Iris pigment epithelial cell (primary cell): ENCODE measurements at regions not wholly inside any gene's neighbourhood (a gene's known extent, or its start where the extent isn't known, plus 50 kb on each side); places are given as distances from the start of the nearest gene placed in this dataset.

Source experiments
- DNase-seq: peaks from one replicate; pipeline ENCODE4 v3.0.0-alpha.2; 2011; ENCODE audit warnings: low read depth

DNA sequence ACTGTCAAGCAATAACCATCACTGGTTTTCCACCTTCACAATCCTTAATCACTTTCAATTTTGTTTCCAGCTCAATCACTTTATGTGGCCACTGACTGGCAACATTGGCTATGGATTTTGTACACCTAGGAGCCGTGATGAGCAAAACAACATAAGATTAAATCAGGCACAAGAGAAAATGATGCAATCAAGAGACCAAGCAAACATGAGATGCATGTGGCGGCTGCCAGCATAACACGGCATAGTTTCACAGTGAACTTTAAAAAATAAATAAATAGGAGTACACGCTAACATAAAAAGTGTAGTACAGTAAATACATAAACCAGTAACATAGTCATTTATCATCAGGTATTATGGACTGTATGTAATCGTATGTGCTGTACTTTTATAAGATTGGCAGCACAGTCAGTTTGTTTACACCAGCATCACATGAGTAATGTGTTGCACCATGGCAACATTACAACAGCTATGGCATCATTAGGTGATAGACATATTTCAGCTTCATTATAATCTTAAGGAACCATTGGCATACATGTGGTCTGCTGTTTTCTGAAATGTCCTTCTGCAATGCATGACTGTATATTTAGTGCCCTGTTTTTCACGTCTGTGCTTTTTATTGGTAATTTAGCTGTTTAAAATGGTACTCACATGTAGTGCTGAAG is 83.3 kb upstream of the PRDM11 start:
- DNase-seq = peak; percentile 8

DNA sequence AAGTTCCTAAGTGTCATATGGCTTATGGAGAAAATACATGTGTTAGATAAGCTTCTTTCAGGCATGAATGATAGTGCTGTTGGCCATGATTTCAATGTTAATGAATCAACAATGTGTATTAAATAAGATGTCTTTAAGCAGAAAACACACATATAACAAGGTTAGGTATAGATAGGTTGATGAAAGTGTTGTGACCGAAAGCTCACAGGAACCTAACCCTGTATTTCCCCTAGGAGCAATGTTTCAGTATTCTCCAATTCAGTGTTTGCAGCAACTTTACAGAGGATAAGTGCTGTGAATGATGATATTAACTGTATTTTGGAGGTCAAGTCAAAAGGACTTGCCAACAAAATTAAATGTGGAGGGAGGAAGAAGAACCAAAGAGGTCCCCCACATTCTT is 82.8 kb upstream of the PRDM11 start:
- DNase-seq = no peak

DNA sequence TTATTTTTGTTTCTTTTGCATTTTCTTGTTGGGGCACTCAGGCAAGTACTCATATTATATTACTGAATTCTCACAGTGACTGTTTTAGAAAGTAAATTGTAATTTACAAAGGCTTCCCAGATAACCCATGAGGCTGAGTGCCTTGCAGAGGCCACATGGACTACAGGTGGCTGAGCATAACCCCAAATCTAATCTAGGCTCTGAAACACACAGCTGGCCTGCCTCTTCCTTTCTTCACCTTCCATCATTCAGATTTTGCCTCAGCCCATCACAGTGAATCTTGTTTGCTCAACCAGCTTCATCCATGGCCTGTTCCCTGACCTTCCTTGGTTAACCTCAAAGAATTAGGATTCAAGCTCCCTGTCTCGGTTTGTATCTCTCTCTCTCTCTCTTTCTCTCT is 78.5 kb upstream of the PRDM11 start:
- no peak for DNase-seq

DNA sequence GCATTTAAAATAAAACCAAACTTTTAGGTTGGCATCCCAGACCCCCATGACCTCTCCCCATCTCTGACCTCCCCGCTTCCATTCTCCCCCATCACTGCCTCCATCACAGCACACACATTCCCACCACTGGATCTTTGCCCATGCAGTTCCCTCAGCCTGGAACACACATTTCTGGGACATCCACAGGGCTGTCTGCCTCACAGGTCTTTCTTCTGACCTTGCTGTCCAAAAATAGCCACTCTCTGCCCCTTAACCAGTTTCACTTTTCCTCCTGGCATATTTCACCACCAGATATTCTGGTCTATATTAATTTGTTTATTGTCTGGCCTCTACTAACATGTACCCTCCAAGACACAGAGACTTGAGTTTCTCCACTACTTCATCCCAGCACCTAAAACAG is 75.2 kb upstream of the PRDM11 start:
- no peak for DNase-seq

DNA sequence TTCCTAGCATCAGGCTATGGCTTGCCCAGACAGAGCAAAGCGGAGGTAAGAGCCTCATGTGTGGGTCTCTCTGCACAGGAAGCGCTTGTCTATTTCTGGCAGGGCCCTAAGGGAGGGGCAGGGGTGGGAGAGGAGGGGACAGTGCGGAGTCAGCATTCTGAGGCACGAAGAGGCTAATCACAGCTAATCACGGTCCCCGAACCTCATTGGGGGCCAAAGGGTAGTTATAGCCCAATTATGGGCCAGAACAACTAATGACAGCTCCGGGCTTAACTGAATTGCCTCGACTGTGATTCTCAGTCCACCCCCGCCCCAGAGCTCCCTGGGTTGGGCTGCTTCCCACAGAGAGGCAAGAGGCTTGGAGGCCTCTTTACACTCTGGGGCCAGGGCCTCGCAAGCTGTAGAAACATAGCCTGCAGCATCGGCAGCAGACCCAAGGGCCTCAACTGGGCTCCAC is 72.7 kb upstream of the PRDM11 start:
- DNase-seq = no peak

DNA sequence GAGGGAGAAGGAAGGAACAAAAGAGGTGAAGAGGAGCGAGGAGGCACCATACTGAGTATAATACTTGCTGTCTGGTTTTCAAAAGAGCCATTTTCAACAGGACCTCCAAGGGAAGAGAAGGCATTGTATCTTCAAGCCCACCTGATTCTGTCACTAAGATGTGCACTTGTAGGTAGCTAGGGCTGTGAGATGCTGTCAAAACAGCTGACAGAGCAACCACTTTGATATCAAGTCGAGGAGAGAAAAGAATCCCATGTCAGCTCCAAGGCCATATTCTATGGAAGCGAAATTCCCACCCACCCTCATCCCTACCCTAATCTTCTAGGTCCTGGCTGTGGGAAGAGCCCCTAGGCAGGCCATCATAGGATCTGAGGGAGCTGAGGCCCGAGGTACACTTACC is 70.9 kb upstream of the PRDM11 start:
- no peak for DNase-seq

DNA sequence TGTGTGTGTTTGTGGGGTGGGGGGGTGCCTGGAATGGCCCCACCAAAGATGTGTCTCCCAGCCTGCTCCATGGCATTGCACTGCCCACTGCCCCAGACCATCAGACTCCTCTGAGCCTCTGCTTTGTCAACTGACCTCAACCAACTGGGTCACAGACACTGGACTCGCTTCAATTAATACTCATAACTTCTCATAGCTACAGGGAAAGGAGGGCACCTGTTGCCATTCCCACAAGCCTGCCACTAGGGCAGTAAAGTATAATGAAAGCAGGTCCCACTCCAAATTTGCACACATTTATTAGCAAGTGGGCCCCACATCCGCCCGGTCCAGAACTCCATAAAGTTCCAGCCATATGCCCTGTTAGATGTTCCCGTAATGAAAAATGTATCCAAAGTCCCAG is 70.5 kb upstream of the PRDM11 start:
- DNase-seq = no peak

DNA sequence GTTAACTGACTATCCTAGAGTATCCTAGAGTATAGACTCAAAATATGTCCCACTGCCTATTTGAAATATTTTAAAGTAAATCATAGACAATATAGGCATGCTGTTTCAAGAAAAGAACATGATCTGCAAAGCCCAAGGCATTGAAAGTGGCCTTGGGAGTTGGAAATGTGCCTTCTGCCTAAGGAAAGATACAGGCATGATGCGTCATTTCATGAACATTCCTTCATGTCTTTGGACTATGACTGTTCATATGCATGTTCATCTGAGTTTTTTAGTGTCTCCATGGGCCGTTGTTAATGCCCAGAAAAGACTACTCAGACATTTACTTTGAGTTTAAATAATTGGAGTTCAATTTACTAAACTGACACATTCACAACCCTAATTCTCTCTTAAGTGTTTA is 69.7 kb upstream of the PRDM11 start:
- DNase-seq = no peak

DNA sequence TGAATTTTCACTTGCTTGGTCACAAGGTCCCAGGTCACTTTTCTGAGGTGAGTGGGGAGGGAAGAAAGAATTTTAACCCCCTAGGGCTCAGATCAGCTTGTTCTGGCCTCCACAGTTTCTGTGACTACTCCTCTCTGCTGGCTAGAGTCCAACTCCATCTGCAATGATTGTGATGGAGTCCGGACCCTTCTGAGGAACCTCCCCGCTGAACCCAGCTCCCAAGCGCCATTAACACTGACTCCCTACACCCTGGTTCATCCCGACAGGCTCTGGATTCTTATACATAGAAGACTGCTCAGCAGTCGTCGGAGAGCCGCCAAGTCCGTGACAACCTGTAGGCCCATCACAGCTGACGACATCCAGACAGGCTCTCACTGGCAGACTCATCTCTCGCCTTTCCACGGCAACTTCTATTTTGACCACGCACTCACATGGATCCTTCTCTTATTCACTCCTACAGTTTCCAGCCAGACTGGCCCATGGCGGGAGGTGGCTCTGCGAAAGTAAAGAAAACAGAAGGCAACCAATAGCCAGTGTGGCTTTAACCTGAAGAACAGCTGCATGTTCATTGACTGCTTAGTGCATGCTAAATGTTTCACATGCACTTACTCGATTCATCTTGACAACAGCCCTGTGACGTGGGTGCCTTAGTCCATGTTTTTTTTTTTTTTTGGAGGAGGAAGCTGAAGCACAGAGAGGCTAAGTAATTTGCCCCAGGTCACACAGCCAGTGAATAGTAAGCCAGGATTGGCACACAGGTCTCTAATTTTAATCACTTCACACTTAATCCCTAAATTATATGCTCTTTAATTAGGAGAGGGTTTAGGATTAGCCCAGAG is 68.0 kb upstream of the PRDM11 start:
- DNase-seq = no peak

DNA sequence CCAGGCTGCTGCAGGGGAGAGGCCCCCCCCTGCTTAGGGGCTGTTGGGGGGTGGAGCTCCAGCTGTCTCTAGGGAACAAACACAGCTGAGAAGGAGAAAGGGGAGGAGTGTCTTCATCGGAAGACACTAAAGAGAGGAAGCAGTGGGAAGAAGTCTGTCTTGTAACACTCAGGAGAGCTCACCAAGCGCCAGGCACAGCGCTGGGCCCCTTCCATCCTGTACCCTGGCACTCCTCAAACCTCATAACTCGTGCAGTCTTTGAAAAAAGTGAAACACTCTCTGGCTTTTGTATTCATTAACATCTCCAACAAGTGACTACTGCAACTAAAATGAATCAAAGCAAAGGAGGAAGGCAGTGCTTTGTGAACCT is 67.4 kb upstream of the PRDM11 start:
- DNase-seq = no peak

DNA sequence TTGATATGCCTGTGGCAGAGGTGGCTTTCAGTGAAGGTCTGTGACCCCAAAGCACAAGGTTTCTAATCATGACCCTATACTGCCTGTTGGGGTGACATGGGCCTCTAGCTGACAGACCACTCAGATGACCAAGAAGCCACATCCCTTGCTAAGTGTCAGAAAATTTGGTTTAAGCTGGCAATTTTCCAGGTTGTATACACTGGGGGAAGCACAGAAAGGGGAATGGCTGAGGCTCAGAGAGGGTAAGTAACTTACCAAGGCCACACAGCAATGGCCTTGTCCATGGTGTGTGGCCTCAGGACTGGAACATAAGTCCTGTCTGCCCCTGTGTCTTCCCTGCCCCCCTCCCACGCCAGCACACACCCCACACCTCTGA is 66.9 kb upstream of the PRDM11 start:
- no peak for DNase-seq

DNA sequence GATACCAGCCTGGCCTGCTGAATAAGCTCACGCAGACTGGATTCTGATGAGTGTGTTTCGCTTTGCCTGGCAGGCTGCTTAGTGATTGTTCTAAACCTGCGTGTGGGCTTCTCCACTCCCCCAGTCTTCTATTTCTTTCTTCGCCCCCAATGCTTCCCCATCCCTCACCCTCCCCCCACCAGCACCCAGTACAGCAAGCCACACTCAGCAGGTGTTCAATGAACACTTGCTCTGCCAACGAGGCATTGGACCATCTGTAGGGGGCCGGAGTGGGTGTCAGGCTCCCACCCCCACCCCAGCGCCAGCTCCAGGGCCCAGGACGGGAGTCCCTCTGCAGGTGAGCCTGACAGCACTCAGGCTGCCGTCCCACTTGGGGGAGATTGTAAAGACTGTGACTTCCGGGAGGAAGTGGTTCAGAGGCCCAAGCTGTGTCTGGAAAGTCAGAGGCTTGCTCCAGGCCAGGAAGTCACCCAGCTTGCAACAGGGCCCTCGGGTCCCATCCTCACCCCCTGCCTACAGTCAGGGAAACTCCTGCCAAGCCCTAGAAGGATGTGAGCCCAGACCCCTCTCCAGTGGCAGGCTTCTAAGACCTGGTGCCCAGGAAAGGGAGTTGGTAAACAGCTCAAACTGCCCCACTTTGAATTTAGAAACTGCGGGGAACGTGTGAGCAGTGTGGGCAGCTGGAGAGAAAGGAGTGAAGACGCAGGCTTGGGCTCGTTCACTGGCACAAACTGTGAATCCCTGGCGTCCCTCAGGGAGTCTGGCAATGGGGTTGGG is 66.3 kb upstream of the PRDM11 start:
- no peak for DNase-seq

DNA sequence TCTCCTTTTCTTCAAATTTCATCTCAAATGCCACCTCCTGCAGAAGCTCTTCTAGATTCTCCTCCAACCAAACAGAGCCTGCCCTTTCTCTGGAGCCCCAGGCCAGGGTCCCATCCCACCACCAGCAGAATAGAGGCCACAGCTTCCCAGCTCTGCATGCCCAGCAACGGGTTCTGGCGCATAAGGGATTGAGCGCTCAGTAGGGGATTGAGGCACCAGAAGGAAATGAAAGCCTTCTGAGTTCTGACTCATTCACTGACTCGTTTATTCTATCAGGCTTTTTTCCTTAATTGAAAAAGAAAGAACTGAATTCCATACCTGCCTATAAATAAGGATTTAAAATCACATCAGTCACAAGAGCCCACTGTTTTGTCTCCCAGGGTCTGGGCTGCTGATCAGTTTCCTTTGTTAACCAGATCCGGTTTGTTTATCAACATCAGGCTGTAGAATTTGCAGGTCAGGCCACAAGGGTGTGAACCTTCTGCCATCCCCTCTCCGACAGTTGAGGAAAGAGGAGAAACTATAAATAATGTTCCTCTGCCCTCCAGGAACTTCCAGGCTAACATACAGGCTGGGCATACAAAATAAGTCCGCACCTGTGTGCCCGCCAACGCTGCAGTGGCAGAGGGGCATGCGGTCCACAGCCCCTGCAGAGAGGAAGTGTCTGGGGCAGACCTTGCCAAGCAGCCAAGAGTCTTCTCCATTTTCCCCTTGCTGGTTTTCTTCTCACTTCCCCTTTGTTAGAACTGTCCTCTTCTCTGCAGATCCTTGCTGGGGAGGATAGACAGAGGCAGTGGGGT is 63.5 kb upstream of the PRDM11 start:
- DNase-seq = no peak

DNA sequence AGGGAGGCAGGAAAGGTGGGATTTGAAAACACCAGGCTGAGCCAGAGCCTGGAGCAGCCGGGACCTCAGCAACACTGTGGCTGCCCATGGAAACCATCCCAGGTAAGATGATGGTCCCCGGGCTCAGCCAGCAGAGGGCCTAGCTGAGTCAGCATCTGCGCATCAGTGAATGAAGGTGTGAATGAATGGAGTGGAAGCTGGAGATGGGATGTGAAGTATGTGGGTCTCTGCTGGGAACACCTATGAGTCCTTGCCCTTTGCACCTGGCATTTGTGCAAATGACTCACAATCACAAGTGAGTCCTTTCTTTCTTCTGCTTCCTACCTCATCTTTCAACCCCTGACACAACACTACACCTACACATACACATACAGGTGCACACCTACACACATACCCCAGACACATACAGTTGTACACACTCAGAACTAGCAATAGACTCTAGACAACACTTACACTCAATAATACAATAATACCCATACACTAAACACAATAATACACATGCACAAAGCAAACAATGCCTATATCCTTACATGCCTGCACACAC is 62.8 kb upstream of the PRDM11 start:
- no peak for DNase-seq

DNA sequence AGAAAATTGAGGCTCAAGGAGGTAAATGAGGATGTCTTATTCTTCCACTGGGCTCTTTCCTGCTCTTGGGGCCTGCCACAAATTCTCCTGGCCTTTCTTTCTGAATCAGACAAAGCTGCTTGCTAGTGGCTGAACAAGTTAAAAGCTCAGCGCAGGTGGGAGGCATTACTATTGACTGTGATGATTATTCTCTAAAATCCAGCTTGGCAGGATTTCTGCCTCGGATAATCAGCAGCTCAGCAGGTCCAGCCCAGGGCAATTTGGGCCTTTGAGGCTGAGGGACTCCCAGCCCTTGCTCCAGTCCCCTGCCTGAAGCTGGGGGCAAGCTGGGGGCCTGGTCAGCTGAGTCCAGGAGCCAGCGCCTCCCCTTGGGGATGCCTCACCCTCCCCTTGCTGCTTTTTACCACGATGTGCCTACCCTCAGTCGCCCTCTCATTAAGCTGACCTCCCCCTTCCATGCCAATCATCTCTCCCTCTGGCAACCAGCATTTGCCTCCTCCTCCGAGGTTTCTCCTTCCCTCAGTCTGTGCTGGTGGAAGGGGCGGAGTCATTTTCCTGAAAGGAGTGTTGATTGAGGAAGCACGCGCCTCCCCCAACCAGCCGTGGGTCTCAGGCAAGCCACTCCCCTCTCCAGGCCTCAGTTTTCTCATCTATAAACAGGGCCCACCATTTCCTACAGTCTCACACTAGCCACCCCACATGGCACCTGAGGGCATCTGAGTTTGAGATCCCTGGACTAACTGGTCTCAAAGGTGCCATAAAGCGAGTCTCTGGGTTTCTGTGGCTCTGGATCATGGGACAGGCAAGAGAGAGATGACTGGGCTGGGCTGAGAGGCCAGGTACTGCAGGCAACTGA is 60.6 kb upstream of the PRDM11 start:
- DNase-seq = no peak

DNA sequence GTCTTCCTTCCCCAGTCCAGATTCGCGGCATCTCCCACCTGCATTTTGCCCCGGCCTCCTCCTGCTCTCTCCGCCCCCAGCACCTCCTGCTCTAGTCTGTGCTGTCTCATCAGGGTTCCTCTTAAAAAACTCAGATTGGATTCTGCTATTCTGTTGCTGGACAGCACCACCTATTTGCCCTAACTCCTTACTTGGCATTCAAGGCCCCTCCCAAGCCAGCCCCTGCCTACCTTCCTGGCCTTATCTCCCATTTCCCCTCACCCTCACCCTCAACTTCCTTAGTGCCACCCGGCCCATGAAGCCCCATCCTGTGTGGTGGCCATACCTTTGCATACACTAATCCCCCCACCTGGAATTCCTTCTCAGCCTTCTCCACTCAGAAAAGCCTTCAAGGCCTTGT is 59.9 kb upstream of the PRDM11 start:
- no peak for DNase-seq

DNA sequence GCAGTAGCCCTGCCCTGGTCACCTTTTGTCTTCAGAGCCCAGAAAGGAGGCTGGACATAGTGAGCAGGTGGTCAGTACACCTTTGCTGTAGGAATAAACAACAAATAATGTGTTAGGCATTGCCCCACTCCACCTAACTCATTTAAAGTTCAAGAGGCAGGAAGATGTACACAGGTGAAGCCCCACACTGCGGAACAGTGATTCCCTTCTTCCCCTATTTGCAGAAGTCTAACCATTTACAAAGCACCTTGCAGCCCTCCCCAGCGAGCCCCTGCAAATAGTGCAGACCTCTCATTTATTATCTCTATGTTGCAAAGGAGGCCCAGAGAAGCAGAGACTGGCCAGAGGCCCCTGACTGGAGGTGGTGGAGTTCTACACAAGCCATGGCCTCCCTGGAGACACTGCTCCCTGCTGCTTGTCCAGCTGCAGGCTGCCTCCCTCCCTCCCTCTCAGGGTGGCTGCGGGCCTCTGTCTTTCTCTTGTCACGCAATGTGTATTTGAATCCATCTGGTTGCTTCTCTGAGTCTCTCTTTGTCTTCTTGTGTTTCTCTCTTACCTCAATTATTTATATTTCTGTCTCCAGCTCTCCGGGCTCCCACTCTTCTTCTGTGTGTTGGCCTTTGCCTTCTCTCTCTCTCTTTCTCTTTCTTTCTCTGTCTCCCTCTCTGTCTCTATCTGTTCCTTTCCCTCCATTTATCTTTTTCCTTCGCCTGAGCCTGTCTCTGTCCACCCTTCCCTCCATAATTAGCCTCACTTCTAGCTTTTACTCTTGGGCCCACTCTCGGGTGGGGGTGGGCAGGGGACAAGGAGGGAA is 59.1 kb upstream of the PRDM11 start:
- DNase-seq = no peak

DNA sequence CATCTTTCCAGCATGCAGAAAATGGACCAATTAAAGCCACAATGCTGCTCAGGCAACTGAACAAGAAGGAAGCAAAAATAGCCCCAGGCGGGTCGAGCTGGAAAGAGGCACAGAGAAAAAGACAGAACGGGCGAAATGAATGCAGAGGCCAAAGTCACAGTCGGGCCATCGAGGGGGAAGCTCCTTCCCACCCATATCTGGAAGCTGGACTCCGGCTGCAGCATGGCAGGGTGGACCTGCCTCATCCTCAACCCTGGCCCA is 58.6 kb upstream of the PRDM11 start:
- no peak for DNase-seq

DNA sequence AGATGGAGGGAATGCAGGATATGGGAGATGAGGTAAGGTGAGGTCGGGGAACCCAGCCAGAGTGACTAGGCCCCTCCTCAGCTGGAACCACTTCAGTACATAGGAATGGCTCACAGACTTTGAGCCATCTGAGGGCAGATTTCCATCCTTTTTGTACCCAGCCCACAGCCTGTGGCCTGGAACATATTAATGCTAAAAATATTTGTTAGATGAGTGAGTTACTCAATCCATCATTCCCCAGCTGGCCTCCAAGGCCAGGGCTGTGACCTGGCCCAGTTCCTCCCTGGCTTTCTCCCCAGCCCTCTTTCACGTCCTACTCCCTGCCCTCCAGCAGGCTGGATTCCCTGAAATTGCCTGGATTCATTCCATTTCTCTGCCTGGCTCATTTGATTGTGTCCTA is 57.2 kb upstream of the PRDM11 start:
- peak; percentile 79 for DNase-seq
